ENCODE measurements at regions not wholly inside any gene's neighbourhood (a gene's known extent, or its start where the extent isn't known, plus 50 kb on each side); places are given as distances from the start of the nearest gene placed in this dataset.

- Histone ChIP-seq H3K4me3 (no peak overlapping the region), H3K27me3 (no peaks in the 10 kb centered on the region), H3K27ac (no peak overlapping the region), H3K36me3 (no peaks in the 10 kb centered on the region), H3K9me3 (no peaks in the 10 kb centered on the region), H3K4me1 (no peaks in the 10 kb centered on the region)
- no peak for TF ChIP-seq CTCF (IDR thresholded peaks at IDR 0.05)
- no peak for DNase-seq (ENCODE audit: low spot score in 2 of 2)
- intact Hi-C loops (cut with DNase I) = no loop called here
Observed at GRCh38 chr17:12421077-12421476, 244.6 kb upstream of the MYOCD start.

GRCh38 chr17:12421646-12422306 is 243.9 kb upstream of the MYOCD start:
- no peaks in the 10 kb centered on the region for H3K36me3 ChIP-seq
- no peaks in the 10 kb centered on the region for H3K27me3 ChIP-seq
- TF ChIP-seq CTCF (IDR thresholded peaks at IDR 0.05) = no peak
- DNase-seq (ENCODE audit: low spot score in 2 of 2) = no peak
- no peak overlapping the region for H3K4me3 ChIP-seq
- no peak overlapping the region for H3K27ac ChIP-seq
- no peaks in the 10 kb centered on the region for H3K4me1 ChIP-seq
- no peaks in the 10 kb centered on the region for H3K9me3 ChIP-seq
- intact Hi-C loops (cut with DNase I) = no loop called here

GRCh38 chr17:12422651-12423050 is 243.0 kb upstream of the MYOCD start:
- Histone ChIP-seq H3K36me3 (no peaks in the 10 kb centered on the region), H3K4me3 (no peak overlapping the region), H3K9me3 (no peaks in the 10 kb centered on the region), H3K27ac (no peak overlapping the region), H3K27me3 (no peaks in the 10 kb centered on the region), H3K4me1 (no peaks in the 10 kb centered on the region)
- no peak for TF ChIP-seq CTCF (IDR thresholded peaks at IDR 0.05)
- DNase-seq (ENCODE audit: low spot score in 2 of 2) = no peak
- intact Hi-C loops (cut with DNase I) = no loop called here

GRCh38 chr17:12423337-12423736 is 242.4 kb upstream of the MYOCD start:
- H3K27ac ChIP-seq = no peak overlapping the region
- no peaks in the 10 kb centered on the region for H3K4me1 ChIP-seq

GRCh38 chr17:12429116-12429515 is 236.6 kb upstream of the MYOCD start:
- TF ChIP-seq CTCF (IDR thresholded peaks at IDR 0.05) = no peak
- intact Hi-C loops (cut with DNase I) = no loop called here
- no peak for DNase-seq (ENCODE audit: low spot score in 2 of 2)
- Histone ChIP-seq H3K9me3 (no peaks in the 10 kb centered on the region), H3K36me3 (no peaks in the 10 kb centered on the region), H3K27ac (no peak overlapping the region), H3K4me3 (no peak overlapping the region), H3K27me3 (no peaks in the 10 kb centered on the region), H3K4me1 (no peaks in the 10 kb centered on the region)

More at GRCh38 chr17:12423337-12423736, 242.4 kb upstream of the MYOCD start:
- Histone ChIP-seq H3K36me3 (no peaks in the 10 kb centered on the region), H3K4me3 (no peak overlapping the region), H3K9me3 (no peaks in the 10 kb centered on the region), H3K27me3 (no peaks in the 10 kb centered on the region)
- DNase-seq (ENCODE audit: low spot score in 2 of 2) = no peak
- no peak for TF ChIP-seq CTCF (IDR thresholded peaks at IDR 0.05)
- intact Hi-C loops (cut with DNase I) = no loop called here

- no peaks in the 10 kb centered on the region for H3K9me3 ChIP-seq
- no peaks in the 10 kb centered on the region for H3K4me1 ChIP-seq
- no peak overlapping the region for H3K27ac ChIP-seq
- DNase-seq (ENCODE audit: low spot score in 2 of 2) = no peak
- intact Hi-C loops (cut with DNase I) = no loop called here
- no peaks in the 10 kb centered on the region for H3K27me3 ChIP-seq
- TF ChIP-seq CTCF (IDR thresholded peaks at IDR 0.05) = no peak
- H3K4me3 ChIP-seq = no peak overlapping the region
- no peaks in the 10 kb centered on the region for H3K36me3 ChIP-seq
Observed at GRCh38 chr17:12431188-12431587, 234.5 kb upstream of the MYOCD start.
